Thoracic aorta (tissue), 2 donors: ENCODE measurements at regions not wholly inside any gene's neighbourhood (a gene's known extent, or its start where the extent isn't known, plus 50 kb on each side); places are given as distances from the start of the nearest gene placed in this dataset.

Source experiments
- ATAC-seq: fragments of 150-250 bp; one replicate; pipeline ENCODE4 v1.8.0; 2017; ENCODE audit warnings: low read depth; ENCODE audit not compliant: insufficient number of reproducible peaks, low FRiP score
- DNase-seq: peaks from one replicate; pipeline ENCODE4 v3.0.0-alpha.2; 2020; ENCODE audit warnings: low spot score
- H3K27ac ChIP-seq, 2 donors: fragments of 200-600 bp; sonication (generic); 1 replicate in 1 of 2; 2 replicates in 1 of 2; pipeline ENCODE4 v1.5.1; 2016; ENCODE audit warnings: mild to moderate bottlenecking in 2 of 2, moderate library complexity in 2 of 2
- H3K27me3 ChIP-seq: fragments of 200-600 bp; sonication (generic); replicated peaks from 2 replicates; pipeline ENCODE4 v1.6.0; 2016; ENCODE audit warnings: mild to moderate bottlenecking; ENCODE audit not compliant: insufficient read depth
- H3K36me3 ChIP-seq: fragments of 200-600 bp; sonication (generic); one replicate; pipeline ENCODE4 v1.5.1; 2016
- H3K4me1 ChIP-seq, 2 donors: fragments of 200-600 bp; sonication (generic); 1 replicate in 1 of 2; 2 replicates in 1 of 2; pipeline versions ENCODE4 v1.5.1 to v1.6.0; 2016; ENCODE audit warnings: low read depth in 2 of 2, mild to moderate bottlenecking in 1 of 2; ENCODE audit not compliant: control insufficient read depth in 1 of 2
- H3K4me3 ChIP-seq: fragments of 200-600 bp; sonication (generic); 2 replicates; pipeline ENCODE4 v1.5.1; 2016; ENCODE audit warnings: mild to moderate bottlenecking
- H3K9me3 ChIP-seq: fragments of 200-600 bp; sonication (generic); 2 replicates; pipeline ENCODE4 v1.5.1; 2016
- TF ChIP-seq, protein P1 (sequence below): fragments of 200-600 bp; sonication (generic); IDR thresholded peaks from one replicate; pipeline ENCODE4 v1.5.1; 2019; ENCODE audit warnings: antibody characterized with exemption

DNA sequence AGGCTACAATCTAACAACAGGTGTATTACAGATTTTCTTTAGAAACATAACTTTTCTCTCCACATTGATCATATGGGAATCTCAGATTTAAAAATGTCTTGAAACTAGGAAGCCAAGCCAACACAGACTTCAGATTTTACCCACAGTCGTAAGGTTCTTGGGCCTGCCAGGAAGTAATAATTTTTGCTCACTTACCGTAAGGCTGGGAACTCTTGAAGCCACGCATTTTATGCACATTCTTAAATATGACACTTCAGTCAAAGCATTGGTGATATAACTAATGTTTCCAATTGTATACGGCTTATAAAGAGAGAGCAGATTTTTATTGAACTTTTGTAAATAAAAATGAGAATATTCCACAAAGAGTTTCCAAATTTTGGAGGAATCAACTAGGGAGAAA, 328.9 kb upstream of the TRPC7 start:
- no peaks in the 10 kb centered on the region for H3K4me1 ChIP-seq
- TF ChIP-seq, protein P1, sequence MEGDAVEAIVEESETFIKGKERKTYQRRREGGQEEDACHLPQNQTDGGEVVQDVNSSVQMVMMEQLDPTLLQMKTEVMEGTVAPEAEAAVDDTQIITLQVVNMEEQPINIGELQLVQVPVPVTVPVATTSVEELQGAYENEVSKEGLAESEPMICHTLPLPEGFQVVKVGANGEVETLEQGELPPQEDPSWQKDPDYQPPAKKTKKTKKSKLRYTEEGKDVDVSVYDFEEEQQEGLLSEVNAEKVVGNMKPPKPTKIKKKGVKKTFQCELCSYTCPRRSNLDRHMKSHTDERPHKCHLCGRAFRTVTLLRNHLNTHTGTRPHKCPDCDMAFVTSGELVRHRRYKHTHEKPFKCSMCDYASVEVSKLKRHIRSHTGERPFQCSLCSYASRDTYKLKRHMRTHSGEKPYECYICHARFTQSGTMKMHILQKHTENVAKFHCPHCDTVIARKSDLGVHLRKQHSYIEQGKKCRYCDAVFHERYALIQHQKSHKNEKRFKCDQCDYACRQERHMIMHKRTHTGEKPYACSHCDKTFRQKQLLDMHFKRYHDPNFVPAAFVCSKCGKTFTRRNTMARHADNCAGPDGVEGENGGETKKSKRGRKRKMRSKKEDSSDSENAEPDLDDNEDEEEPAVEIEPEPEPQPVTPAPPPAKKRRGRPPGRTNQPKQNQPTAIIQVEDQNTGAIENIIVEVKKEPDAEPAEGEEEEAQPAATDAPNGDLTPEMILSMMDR = no peak
- H3K9me3 ChIP-seq = no peaks in the 10 kb centered on the region
- no peak overlapping the region for H3K4me3 ChIP-seq
- H3K36me3 ChIP-seq = no peaks in the 10 kb centered on the region
- DNase-seq (no peak), ATAC-seq (no peak)
- H3K27me3 ChIP-seq = no peaks in the 10 kb centered on the region
- H3K27ac ChIP-seq = no peak overlapping the region

DNA sequence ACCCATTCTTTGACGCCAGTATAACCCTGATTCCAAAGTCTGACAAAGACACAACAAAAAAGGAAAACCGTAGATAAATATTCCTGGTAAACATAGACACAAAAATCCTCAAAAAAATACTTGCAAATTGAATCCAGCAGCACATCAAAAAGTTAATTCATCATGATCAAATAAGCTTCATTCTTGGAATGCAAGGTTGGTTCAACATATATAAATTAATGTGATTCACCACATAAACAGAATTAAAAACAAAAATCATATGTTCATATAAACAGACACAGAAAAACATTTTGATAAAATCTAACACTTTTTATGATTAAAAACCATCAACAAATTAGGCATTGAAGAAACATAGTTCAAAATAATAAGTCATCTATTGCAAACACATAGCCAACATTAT, 324.2 kb upstream of the TRPC7 start:
- Histone ChIP-seq H3K9me3 (peaks cover 4% of the 10 kb centered on the region), H3K4me1 (no peaks in the 10 kb centered on the region), H3K4me3 (no peak overlapping the region), H3K36me3 (no peaks in the 10 kb centered on the region), H3K27me3 (no peaks in the 10 kb centered on the region), H3K27ac (no peak overlapping the region)
- ATAC-seq = no peak
- DNase-seq = no peak
- TF ChIP-seq, protein P1 = no peak

DNA sequence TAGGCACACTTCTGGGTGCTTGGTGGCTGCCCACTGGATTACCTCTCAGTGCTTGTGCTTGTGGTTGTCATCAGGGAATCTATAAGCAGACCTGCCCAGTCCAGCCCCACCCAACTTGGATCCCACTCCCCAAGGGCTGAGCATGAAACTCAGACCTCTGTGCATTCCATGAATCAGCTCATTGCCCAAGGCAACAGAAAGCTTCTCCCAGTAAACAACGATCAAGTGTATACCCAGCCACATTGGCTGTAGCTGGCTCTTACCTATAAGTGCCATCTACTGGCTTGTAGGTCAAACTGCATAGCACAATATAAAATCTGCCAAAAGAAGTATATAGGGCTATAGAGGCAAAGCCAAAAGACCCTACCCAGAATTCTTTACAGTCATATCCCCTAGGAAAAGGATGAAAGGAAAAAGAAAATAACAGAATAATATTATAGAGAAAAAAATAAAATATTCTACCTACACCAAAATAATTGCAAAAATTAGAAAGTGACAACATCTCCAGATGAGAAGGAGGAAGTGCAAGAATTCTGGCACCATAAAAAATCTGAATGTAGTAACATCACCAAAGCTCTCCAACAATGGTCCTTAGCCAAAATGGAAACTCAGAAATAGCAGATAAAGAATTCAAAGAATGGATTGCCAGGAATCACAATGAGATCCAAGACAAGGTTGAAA, 321.0 kb upstream of the TRPC7 start:
- Histone ChIP-seq H3K9me3 (peaks cover 4% of the 10 kb centered on the region), H3K4me1 (no peaks in the 10 kb centered on the region), H3K27ac (no peak overlapping the region), H3K4me3 (no peak overlapping the region), H3K27me3 (no peaks in the 10 kb centered on the region), H3K36me3 (no peaks in the 10 kb centered on the region)
- ATAC-seq = no peak
- no peak for DNase-seq
- TF ChIP-seq, protein P1 = no peak

DNA sequence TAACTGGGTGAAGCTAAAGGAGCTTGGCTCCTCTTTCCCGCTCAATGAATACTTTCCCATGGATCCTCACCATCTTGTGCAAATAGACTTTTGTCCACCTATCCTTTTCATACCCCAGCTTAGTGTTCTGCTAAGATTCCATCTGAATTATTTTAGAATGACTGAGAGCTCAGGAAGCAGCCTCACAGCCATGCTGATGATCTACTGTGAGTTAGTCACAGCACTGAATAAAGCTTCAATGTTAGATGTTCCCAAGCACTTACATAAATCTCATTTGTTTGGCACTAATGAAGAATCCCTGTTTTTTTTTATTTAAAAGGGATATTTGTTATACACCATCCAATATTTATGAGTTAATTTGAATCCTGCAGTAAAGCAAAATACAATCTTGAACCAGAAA, 317.6 kb upstream of the TRPC7 start:
- H3K4me1 ChIP-seq = no peaks in the 10 kb centered on the region
- TF ChIP-seq, protein P1 = no peak
- no peaks in the 10 kb centered on the region for H3K36me3 ChIP-seq
- no peak overlapping the region for H3K27ac ChIP-seq
- DNase-seq (no peak), ATAC-seq (no peak)
- no peak overlapping the region for H3K4me3 ChIP-seq
- no peaks in the 10 kb centered on the region for H3K9me3 ChIP-seq
- H3K27me3 ChIP-seq = no peaks in the 10 kb centered on the region

DNA sequence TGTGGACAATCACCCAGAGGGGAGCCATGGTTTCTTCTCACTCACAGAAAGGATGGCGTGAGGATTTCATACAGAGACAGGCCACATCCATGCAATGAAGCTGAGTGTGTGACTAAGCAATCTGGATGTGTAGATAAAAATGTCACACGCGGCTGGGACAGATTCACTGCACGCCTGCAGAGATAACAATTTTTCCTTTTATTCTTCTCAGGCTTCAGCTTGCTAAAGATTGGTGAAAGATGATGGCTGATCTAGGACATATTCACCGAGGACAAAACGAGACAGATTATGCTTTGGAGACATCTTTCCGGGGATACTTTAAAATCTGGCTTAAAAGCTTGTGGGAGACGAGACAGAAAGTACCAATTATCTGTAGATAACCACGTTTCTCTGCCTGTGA, 313.9 kb upstream of the TRPC7 start:
- TF ChIP-seq, protein P1 = no peak

More for the DNA sequence above, 313.9 kb upstream of the TRPC7 start:
- no peaks in the 10 kb centered on the region for H3K27me3 ChIP-seq
- H3K4me3 ChIP-seq = no peak overlapping the region
- H3K27ac ChIP-seq = no peak overlapping the region
- DNase-seq (no peak), ATAC-seq (no peak)
- no peaks in the 10 kb centered on the region for H3K9me3 ChIP-seq
- H3K36me3 ChIP-seq = no peaks in the 10 kb centered on the region
- no peaks in the 10 kb centered on the region for H3K4me1 ChIP-seq
